ENCODE measurements at regions not wholly inside any gene's neighbourhood (a gene's known extent, or its start where the extent isn't known, plus 50 kb on each side); places are given as distances from the start of the nearest gene placed in this dataset.

DNA sequence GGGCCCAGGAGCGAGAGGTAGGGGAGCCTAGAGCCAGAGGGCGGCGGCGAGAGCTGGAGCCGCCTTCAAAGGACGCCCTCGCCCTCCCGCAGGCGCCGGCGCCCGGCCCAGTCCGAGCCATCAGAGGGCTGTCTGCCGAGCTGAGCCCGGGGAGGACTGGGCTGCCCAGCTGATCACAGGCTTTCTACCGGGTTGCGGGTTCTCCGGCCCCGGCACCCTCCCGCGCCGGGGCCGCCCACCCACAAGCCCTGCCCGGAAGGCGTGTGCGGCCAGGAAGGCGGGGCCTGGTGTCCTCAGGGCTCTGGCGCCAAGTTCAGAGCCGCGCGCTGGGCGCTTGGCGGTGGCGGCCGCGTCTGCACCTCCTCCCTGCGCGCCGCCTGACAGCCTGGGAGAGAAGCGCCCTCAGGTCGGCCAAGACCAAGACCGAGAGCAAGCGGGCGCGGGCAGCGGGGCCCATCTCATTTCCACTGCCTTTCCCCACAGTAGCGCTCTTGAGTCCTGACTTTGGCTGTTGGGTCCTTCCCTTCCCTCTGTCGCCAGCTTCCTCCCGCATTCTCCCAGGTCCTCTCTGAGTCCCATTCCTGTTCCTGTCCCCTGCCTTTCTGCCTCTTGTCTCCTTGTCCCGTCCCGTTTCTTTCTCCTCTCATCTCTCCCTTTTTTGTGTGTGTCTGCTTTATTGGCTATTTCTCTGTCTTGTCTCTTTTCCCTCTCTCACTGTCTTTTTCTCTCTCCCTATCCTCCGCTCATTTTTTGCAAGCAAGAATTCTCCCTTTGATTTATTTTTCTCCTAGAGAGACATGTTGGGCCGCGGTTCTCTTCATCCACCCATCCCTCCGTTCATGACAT lies 60.6 kb upstream of the MSMB start:
- TF ChIP-seq POLR2A (IDR thresholded peaks at IDR 0.05; ENCODE audit: low read depth, low read length) (no peak), POLR2AphosphoS5 (IDR thresholded peaks at IDR 0.05; ENCODE audit: low read depth, low read length) (no peak), TAF1 (IDR thresholded peaks at IDR 0.05; ENCODE audit: low read depth, low read length) (no peak), SPI1 (IDR thresholded peaks at IDR 0.05; ENCODE audit: low read depth, low read length) (no peak), PAX5 (IDR thresholded peaks at IDR 0.05; ENCODE audit: insufficient read depth, low read length, severe bottlenecking) (no peak)

Measured in GM12891 (cell line).